DND-41 (cell line): ENCODE measurements at regions not wholly inside any gene's neighbourhood (a gene's known extent, or its start where the extent isn't known, plus 50 kb on each side); places are given as distances from the start of the nearest gene placed in this dataset.

Experiments
- CTCF ChIP-seq: IDR thresholded peaks from 2 replicates; pipeline ENCODE4 v1.5.1; 2012; ENCODE audit warnings: borderline replicate concordance, low read length, moderate library complexity, mild to moderate bottlenecking; ENCODE audit not compliant: poor library complexity, severe bottlenecking; ENCODE audit errors: extremely low read depth
- EZH2 ChIP-seq: IDR thresholded peaks from 3 replicates; pipeline ENCODE4 v1.6.1; 2012; ENCODE audit warnings: borderline replicate concordance, low read depth, mild to moderate bottlenecking, moderate library complexity, low read length, inconsistent platforms; ENCODE audit not compliant: severe bottlenecking

- TF ChIP-seq EZH2, result no peak
- no peak for TF ChIP-seq CTCF
Measured at GRCh38 chr7:145276118-145276517, 440.3 kb upstream of the TPK1 start.
